RPMI8226 (cell line): ENCODE measurements at regions not wholly inside any gene's neighbourhood (a gene's known extent, or its start where the extent isn't known, plus 50 kb on each side); places are given as distances from the start of the nearest gene placed in this dataset.

Experiments
- DNase-seq: peaks from one replicate; pipeline ENCODE4 v3.0.0-alpha.2; 2015

- DNase-seq = no peak
These were observed 1806.7 kb upstream of the PCDH7 start for GRCh38 chr4:28913466-28913865.

GRCh38 chr4:28916585-28916984 is 1803.6 kb upstream of the PCDH7 start:
- DNase-seq = no peak

- no peak for DNase-seq
These were observed 1801.3 kb upstream of the PCDH7 start for GRCh38 chr4:28918871-28919270.

GRCh38 chr4:28921886-28922285 is 1798.3 kb upstream of the PCDH7 start:
- DNase-seq = no peak

- no peak for DNase-seq
These were observed 1794.0 kb upstream of the PCDH7 start for GRCh38 chr4:28926156-28926555.

- no peak for DNase-seq
These were observed 1777.5 kb upstream of the PCDH7 start for GRCh38 chr4:28942631-28943030.

GRCh38 chr4:28947374-28947773 is 1772.8 kb upstream of the PCDH7 start:
- no peak for DNase-seq

- no peak for DNase-seq
These were observed 1771.7 kb upstream of the PCDH7 start for GRCh38 chr4:28948501-28948900.

GRCh38 chr4:28966982-28967381 is 1753.2 kb upstream of the PCDH7 start:
- no peak for DNase-seq

- DNase-seq = no peak
These were observed 1746.4 kb upstream of the PCDH7 start for GRCh38 chr4:28973587-28974350.

GRCh38 chr4:28976369-28976768 is 1743.8 kb upstream of the PCDH7 start:
- DNase-seq = no peak

GRCh38 chr4:29002151-29002550 is 1718.0 kb upstream of the PCDH7 start:
- DNase-seq = no peak

- no peak for DNase-seq
These were observed 1714.3 kb upstream of the PCDH7 start for GRCh38 chr4:29005838-29006237.

- DNase-seq = no peak
These were observed 1710.3 kb upstream of the PCDH7 start for GRCh38 chr4:29009908-29010307.

GRCh38 chr4:29013341-29013740 is 1706.8 kb upstream of the PCDH7 start:
- DNase-seq = no peak

GRCh38 chr4:29014555-29014954 is 1705.6 kb upstream of the PCDH7 start:
- DNase-seq = no peak

- no peak for DNase-seq
These were observed 1686.5 kb upstream of the PCDH7 start for GRCh38 chr4:29033703-29034102.

- no peak for DNase-seq
These were observed 1682.7 kb upstream of the PCDH7 start for GRCh38 chr4:29037501-29037900.

- DNase-seq = no peak
These were observed 1676.8 kb upstream of the PCDH7 start for GRCh38 chr4:29043411-29043810.

- no peak for DNase-seq
These were observed 1674.0 kb upstream of the PCDH7 start for GRCh38 chr4:29046186-29046585.

GRCh38 chr4:29046781-29047180 is 1673.4 kb upstream of the PCDH7 start:
- no peak for DNase-seq

- DNase-seq = no peak
These were observed 1672.7 kb upstream of the PCDH7 start for GRCh38 chr4:29047341-29048041.

GRCh38 chr4:29051381-29051965 is 1668.7 kb upstream of the PCDH7 start:
- no peak for DNase-seq

- no peak for DNase-seq
These were observed 1667.9 kb upstream of the PCDH7 start for GRCh38 chr4:29052266-29052665.
